ENCODE measurements at regions not wholly inside any gene's neighbourhood (a gene's known extent, or its start where the extent isn't known, plus 50 kb on each side); places are given as distances from the start of the nearest gene placed in this dataset.

DNA sequence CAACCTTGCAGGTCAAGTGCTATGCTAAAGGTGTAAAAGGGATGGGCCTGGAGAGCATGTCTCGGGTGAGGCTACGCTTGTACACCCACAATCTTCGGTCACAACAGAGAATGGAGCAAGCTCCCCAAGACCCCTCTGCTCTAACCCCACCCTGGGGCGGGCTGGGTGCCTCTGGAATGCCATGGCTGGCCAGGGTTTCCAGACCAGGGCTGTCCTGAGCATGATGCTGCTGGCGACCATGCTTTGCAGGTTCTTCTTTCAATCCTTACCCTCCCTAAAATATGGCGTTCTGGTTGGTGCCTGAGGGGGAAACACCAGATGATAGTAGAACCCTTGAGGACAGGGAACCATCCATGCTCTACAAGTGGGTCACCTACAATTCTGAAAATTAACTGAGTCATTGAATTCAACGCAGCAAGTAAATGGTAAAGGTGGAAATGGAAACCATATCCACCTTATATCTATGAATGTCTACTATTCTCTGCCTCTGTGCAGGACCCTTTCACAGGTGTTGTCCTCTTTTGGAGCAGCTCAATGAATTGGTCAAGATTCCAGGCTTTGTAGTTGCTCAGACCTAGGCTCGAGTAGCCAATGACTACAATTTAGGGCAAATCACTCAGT lies 111.6 kb upstream of the EGLN3 start:
- intact Hi-C loops (cut with micrococcal nuclease; ENCODE audit: unreplicated experiment) = no loop called here
- H3K9me2 ChIP-seq (ENCODE audit: insufficient read depth) = no peaks in the 10 kb centered on the region
- no peak overlapping the region for H2AFZ ChIP-seq
- H3K9me3 ChIP-seq (ENCODE audit: insufficient read depth, low read depth) = no peaks in the 10 kb centered on the region
- ChIA-PET CTCF (interaction anchor here (0.6 kb wide), 1 partner anchor 133 kb away, joined by 3 read pairs; no protein-coding TSS in a partner anchor), POLR2A (ENCODE audit: unreplicated experiment) (interaction anchor here (0.6 kb wide), 1 partner anchor 19 kb away, joined by 3 read pairs; no protein-coding TSS in a partner anchor)
- H3K4me1 ChIP-seq (replicated peaks; ENCODE audit: insufficient read depth) = peaks cover 16% of the 10 kb centered on the region; the same call in 1 of the 2 replicates
- H3K4me2 ChIP-seq = no peak overlapping the region
- H3K79me2 ChIP-seq (ENCODE audit: low read depth) = no peaks in the 10 kb centered on the region
- DNase-seq = no peak
- no peaks in the 10 kb centered on the region for H3K36me3 ChIP-seq (ENCODE audit: low read depth)
- no peaks in the 10 kb centered on the region for H4K20me1 ChIP-seq (ENCODE audit: insufficient read depth)
- no TSS peak for BruUV-seq (replicated peaks)
- H3K27me3 ChIP-seq (ENCODE audit: insufficient read depth, low read depth) = no peaks in the 10 kb centered on the region
- no peaks in the 10 kb centered on the region; the same call in 1 of the 2 replicates for H3F3A ChIP-seq (ENCODE audit: insufficient read depth, low read depth)
- TF ChIP-seq EZH2 (IDR thresholded peaks at IDR 0.05; ENCODE audit: low read depth) = no peak
- TF ChIP-seq, protein P1, sequence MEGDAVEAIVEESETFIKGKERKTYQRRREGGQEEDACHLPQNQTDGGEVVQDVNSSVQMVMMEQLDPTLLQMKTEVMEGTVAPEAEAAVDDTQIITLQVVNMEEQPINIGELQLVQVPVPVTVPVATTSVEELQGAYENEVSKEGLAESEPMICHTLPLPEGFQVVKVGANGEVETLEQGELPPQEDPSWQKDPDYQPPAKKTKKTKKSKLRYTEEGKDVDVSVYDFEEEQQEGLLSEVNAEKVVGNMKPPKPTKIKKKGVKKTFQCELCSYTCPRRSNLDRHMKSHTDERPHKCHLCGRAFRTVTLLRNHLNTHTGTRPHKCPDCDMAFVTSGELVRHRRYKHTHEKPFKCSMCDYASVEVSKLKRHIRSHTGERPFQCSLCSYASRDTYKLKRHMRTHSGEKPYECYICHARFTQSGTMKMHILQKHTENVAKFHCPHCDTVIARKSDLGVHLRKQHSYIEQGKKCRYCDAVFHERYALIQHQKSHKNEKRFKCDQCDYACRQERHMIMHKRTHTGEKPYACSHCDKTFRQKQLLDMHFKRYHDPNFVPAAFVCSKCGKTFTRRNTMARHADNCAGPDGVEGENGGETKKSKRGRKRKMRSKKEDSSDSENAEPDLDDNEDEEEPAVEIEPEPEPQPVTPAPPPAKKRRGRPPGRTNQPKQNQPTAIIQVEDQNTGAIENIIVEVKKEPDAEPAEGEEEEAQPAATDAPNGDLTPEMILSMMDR (conservative IDR thresholded peaks at IDR 0.05) = no peak
- no peak overlapping the region for H3K4me3 ChIP-seq
- no peak overlapping the region for H3K27ac ChIP-seq

DNA sequence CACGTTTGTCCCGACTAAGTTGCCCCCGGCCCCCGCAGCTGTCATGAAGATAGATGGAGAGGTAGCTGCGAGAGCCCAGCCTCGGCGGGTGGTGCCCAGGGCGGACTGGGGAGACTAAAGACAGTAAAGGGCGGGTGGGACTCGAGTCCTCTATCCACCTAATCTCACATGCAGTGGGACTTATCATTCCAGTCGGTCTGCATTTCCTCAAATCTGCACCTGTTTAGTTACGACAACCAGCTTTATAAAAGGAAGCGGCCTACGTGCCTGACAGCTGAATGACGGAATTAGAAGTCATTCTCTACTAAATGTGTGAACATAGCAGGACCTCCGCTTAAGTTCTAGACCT lies 109.8 kb upstream of the EGLN3 start:
- BruUV-seq (replicated peaks) = TSS peak; percentile 71
- CTCF ChIA-PET = interaction anchor here (0.6 to 1.0 kb wide), 2 partner anchors 38 to 1943 kb away, joined by 4 to 12 read pairs; no protein-coding TSS in a partner anchor

DNA sequence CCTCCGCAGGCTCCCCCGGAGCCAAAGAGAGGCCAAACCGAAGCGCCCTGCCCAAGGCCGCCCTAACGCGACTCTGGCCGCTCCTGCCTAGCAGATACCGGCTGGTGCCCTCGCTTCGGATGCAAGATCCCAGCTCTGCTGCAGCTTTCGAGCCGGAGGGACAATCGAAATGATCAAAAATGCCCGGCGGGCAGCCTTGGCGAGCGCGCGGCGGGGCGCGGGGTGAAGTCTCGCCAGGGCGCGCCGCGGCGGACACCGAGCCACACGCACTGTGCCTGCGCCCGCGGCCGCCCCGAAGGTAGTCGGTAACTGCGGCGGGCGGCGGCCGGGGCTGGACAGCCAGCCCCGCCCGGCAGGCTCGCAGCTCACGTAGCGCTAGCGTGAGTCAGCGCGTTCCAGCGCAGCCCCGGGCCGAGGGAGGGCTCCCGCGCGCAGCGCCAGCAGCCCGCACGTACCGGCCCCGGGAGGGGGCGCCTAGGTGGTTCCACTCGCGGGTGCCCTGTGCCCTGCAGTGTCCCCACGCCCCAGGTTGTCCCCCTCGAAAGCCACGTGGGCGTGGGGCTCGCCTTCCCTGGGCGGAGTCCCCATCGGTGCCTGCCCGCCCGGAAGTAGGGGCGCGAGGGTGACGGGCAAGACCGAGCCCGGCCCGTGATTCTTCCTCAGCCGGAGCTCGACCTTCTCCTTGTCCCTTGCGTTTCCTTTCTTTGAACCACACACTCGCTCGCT lies 109.2 kb upstream of the EGLN3 start:
- H4K20me1 ChIP-seq (ENCODE audit: insufficient read depth) = no peaks in the 10 kb centered on the region
- no TSS peak for BruUV-seq (replicated peaks)

More for the DNA sequence above, 109.8 kb upstream of the EGLN3 start:
- intact Hi-C loops (cut with micrococcal nuclease; ENCODE audit: unreplicated experiment) = loop anchor here (1.0 to 2.0 kb wide), 2 partner anchors 38 to 110 kb away; partner anchors contain the start of gene EGLN3
- H3K4me3 ChIP-seq = peak overlapping the region; percentile 68; the same call in 1 of the 2 replicates
- no peak for DNase-seq
- H3K4me1 ChIP-seq (replicated peaks; ENCODE audit: insufficient read depth) = peaks cover 18% of the 10 kb centered on the region; the same call in 1 of the 2 replicates
- no peaks in the 10 kb centered on the region for H3K36me3 ChIP-seq (ENCODE audit: low read depth)
- H3K27ac ChIP-seq = peak overlapping the region; percentile 68
- peak overlapping the region; percentile 82 for H3K4me2 ChIP-seq
- H3K9me3 ChIP-seq (ENCODE audit: insufficient read depth, low read depth) = no peaks in the 10 kb centered on the region
- H3K27me3 ChIP-seq (ENCODE audit: insufficient read depth, low read depth) = no peaks in the 10 kb centered on the region
- POLR2A ChIA-PET (ENCODE audit: unreplicated experiment) = interaction anchor here (0.5 to 1.8 kb wide), 9 partner anchors 8 to 1591 kb away, joined by 3 to 19 read pairs (median 6); partner anchors contain the start of gene EGLN3
- no peak for TF ChIP-seq EZH2 (IDR thresholded peaks at IDR 0.05; ENCODE audit: low read depth)
- TF ChIP-seq, protein P1 (conservative IDR thresholded peaks at IDR 0.05) = no peak
- no peaks in the 10 kb centered on the region for H3K9me2 ChIP-seq (ENCODE audit: insufficient read depth)
- no peaks in the 10 kb centered on the region for H4K20me1 ChIP-seq (ENCODE audit: insufficient read depth)
- no peaks in the 10 kb centered on the region for H3K79me2 ChIP-seq (ENCODE audit: low read depth)
- H2AFZ ChIP-seq = peak overlapping the region; percentile 83
- no peaks in the 10 kb centered on the region; the same call in 1 of the 2 replicates for H3F3A ChIP-seq (ENCODE audit: insufficient read depth, low read depth)

More for the DNA sequence above, 109.2 kb upstream of the EGLN3 start:
- Histone ChIP-seq H3F3A (ENCODE audit: insufficient read depth, low read depth) (no peaks in the 10 kb centered on the region; the same call in 1 of the 2 replicates), H3K27me3 (ENCODE audit: insufficient read depth, low read depth) (no peaks in the 10 kb centered on the region), H2AFZ (peak overlapping the region; percentile 83), H3K27ac (peak overlapping the region; percentile 68), H3K79me2 (ENCODE audit: low read depth) (no peaks in the 10 kb centered on the region), H3K4me2 (peak overlapping the region; percentile 82), H3K4me3 (peak overlapping the region; percentile 68), H3K4me1 (replicated peaks; ENCODE audit: insufficient read depth) (peaks cover 23% of the 10 kb centered on the region; the same call in 1 of the 2 replicates), H3K9me3 (ENCODE audit: insufficient read depth, low read depth) (no peaks in the 10 kb centered on the region), H3K36me3 (ENCODE audit: low read depth) (no peaks in the 10 kb centered on the region), H3K9me2 (ENCODE audit: insufficient read depth) (no peaks in the 10 kb centered on the region)
- ChIA-PET CTCF (interaction anchor here (0.6 to 1.0 kb wide), 2 partner anchors 38 to 1942 kb away, joined by 4 to 12 read pairs; no protein-coding TSS in a partner anchor), POLR2A (ENCODE audit: unreplicated experiment) (interaction anchor here (0.5 to 1.8 kb wide), 10 partner anchors 8 to 127 kb away, joined by 3 to 19 read pairs (median 4); partner anchors contain the start of gene EGLN3)
- TF ChIP-seq, protein P1 (conservative IDR thresholded peaks at IDR 0.05) = no peak; the same call in 1 of the 2 replicates
- no peak for TF ChIP-seq EZH2 (IDR thresholded peaks at IDR 0.05; ENCODE audit: low read depth)
- intact Hi-C loops (cut with micrococcal nuclease; ENCODE audit: unreplicated experiment) = loop anchor here (1.0 to 2.0 kb wide), 2 partner anchors 38 to 109 kb away; partner anchors contain the start of gene EGLN3
- peak; percentile 46 to 79 for DNase-seq
